Hepatocyte (in vitro differentiated cells): ENCODE measurements at regions not wholly inside any gene's neighbourhood (a gene's known extent, or its start where the extent isn't known, plus 50 kb on each side); places are given as distances from the start of the nearest gene placed in this dataset.

Experiments used
- DNase-seq: peaks from one replicate; pipeline ENCODE4 v3.0.0-alpha.2; 2016; ENCODE audit warnings: low spot score
- H2AFZ ChIP-seq: fragments of 200-600 bp; sonication (generic); 2 replicates; pipeline ENCODE4 v1.6.0; 2016; ENCODE audit warnings: antibody characterized with exemption, mild to moderate bottlenecking
- H3K27ac ChIP-seq: fragments of 200-600 bp; sonication (generic); 2 replicates; pipeline ENCODE4 v1.5.1; 2016; ENCODE audit warnings: mild to moderate bottlenecking
- H3K27me3 ChIP-seq: fragments of 200-600 bp; sonication (generic); 2 replicates; pipeline ENCODE4 v1.6.1; 2016
- H3K36me3 ChIP-seq: fragments of 200-600 bp; sonication (generic); replicated peaks from 2 replicates; pipeline ENCODE4 v1.5.1; 2016; ENCODE audit warnings: low read depth; ENCODE audit not compliant: insufficient read depth
- H3K4me1 ChIP-seq: fragments of 200-600 bp; sonication (generic); 2 replicates; pipeline ENCODE4 v1.5.1; 2016; ENCODE audit warnings: mild to moderate bottlenecking, moderate library complexity; ENCODE audit not compliant: insufficient read depth
- H3K4me2 ChIP-seq: fragments of 200-600 bp; sonication (generic); 2 replicates; pipeline ENCODE4 v1.6.0; 2016
- H3K4me3 ChIP-seq: fragments of 200-600 bp; sonication (generic); 2 replicates; pipeline ENCODE4 v1.5.1; 2016; ENCODE audit warnings: mild to moderate bottlenecking
- H3K79me2 ChIP-seq: fragments of 200-600 bp; sonication (generic); 2 replicates; pipeline ENCODE4 v1.6.0; 2017; ENCODE audit warnings: mild to moderate bottlenecking
- H3K9me2 ChIP-seq: fragments of 200-600 bp; sonication (generic); replicated peaks from 2 replicates; pipeline ENCODE4 v1.6.0; 2017; ENCODE audit warnings: mild to moderate bottlenecking; ENCODE audit not compliant: insufficient read depth
- H3K9me3 ChIP-seq: fragments of 200-600 bp; sonication (generic); 2 replicates; pipeline ENCODE4 v1.5.1; 2016; ENCODE audit warnings: low read depth, mild to moderate bottlenecking
- H4K20me1 ChIP-seq: fragments of 200-600 bp; sonication (generic); 2 replicates; pipeline ENCODE4 v1.6.0; 2016; ENCODE audit warnings: mild to moderate bottlenecking; ENCODE audit not compliant: insufficient read depth, poor library complexity, severe bottlenecking
- CTCF ChIP-seq: fragments of 200-600 bp; sonication (generic); IDR thresholded peaks from 2 replicates; pipeline ENCODE4 v1.5.1; 2016; ENCODE audit warnings: antibody characterized with exemption, mild to moderate bottlenecking; ENCODE audit not compliant: poor library complexity
- EZH2 ChIP-seq: fragments of 200-600 bp; sonication (generic); IDR thresholded peaks from 2 replicates; pipeline ENCODE4 v1.6.1; 2016; ENCODE audit warnings: antibody characterized with exemption, mild to moderate bottlenecking, borderline replicate concordance
- EZH2phosphoT487 ChIP-seq: fragments of 200-600 bp; sonication (generic); IDR thresholded peaks from one replicate; pipeline ENCODE4 v1.6.1; 2018; ENCODE audit warnings: antibody characterized with exemption, mild to moderate bottlenecking, low read depth, moderate library complexity; ENCODE audit not compliant: unreplicated experiment, severe bottlenecking
- WGBS: methylation state at CpG from one replicate; pipeline ENCODE4 v1.1.6; 2016; ENCODE audit warnings: low lambda C conversion rate; ENCODE audit errors: missing lambda C conversion rate; 5-methylcytosine and 5-hydroxymethylcytosine counted together

DNA sequence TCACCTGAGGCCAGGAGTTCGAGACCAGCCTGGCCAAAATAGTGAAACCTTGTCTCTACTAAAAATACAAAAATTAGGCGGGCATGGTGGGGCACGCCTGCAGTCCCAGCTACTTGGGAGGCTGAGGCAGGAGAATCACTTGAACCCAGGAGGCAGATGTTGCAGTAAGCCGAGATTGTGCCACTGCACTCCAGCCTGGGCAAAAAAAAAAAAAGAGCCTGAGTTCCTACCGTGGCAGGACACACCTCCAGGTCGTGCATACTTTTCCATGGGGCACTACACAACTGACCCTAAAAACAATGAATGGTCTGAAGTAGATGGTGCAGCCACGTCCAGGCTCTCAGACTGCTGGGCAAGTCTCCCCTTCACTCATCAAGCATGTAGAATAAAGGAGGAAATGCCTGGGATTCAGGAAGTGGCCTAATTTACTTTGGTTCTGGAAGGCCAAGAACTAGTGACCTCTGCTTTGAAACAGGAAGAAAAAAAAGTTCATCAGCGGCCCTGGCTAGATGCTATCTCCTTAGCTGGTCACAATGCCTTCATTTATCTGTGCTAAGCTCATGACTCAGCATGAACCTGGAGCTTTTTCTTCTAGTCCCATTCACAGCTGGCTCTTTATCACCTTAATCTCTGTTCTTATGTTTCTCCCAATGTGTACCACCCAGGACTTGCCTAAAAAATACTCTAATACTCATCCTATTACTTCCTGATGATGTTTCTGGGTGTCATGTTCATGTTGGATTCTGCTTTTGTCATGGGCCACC is 55.8 kb upstream of the OR6J1 start:
- Histone ChIP-seq H3K9me3 (no peaks in the 10 kb centered on the region), H3K9me2 (no peaks in the 10 kb centered on the region), H2AFZ (no peak overlapping the region), H3K4me2 (no peak overlapping the region), H3K36me3 (no peaks in the 10 kb centered on the region), H3K27me3 (no peaks in the 10 kb centered on the region), H4K20me1 (no peaks in the 10 kb centered on the region), H3K4me1 (no peaks in the 10 kb centered on the region), H3K4me3 (no peak overlapping the region), H3K79me2 (no peaks in the 10 kb centered on the region), H3K27ac (no peak overlapping the region)
- 63% methylated on average over 8 of the region's 8 CpGs for WGBS
- TF ChIP-seq EZH2phosphoT487: no peak
- no peak for TF ChIP-seq CTCF
- no peak for TF ChIP-seq EZH2
- DNase-seq: no peak

DNA sequence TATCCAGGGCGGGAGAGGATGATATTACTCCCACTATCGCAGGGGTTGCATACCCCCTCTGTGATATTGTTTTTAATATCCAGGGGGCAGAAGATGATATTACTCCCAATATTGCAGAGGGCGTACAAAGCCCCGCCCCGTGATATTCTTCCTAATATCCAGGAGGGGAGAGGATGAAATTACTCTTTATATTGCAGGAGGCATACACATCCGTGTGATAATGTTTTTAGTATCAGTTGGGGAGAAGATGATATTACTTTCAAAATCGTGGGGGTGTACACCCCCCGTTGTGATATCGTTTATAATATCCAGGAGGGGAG is 52.9 kb upstream of the OXA1L start:
- peak overlapping the region; percentile 66 for H2AFZ ChIP-seq
- no peaks in the 10 kb centered on the region for H3K4me1 ChIP-seq
- no peaks in the 10 kb centered on the region for H4K20me1 ChIP-seq
- WGBS: 83% methylated on average over 9 of the region's 9 CpGs
- no peaks in the 10 kb centered on the region for H3K9me2 ChIP-seq
- no peaks in the 10 kb centered on the region for H3K9me3 ChIP-seq
- no peaks in the 10 kb centered on the region for H3K36me3 ChIP-seq
- no peaks in the 10 kb centered on the region for H3K27me3 ChIP-seq
- no peaks in the 10 kb centered on the region for H3K79me2 ChIP-seq
- no peak for DNase-seq
- no peak overlapping the region for H3K27ac ChIP-seq
- H3K4me3 ChIP-seq: no peak overlapping the region
- TF ChIP-seq EZH2 (no peak), CTCF (no peak), EZH2phosphoT487 (no peak)
- H3K4me2 ChIP-seq: peak overlapping the region; percentile 69

DNA sequence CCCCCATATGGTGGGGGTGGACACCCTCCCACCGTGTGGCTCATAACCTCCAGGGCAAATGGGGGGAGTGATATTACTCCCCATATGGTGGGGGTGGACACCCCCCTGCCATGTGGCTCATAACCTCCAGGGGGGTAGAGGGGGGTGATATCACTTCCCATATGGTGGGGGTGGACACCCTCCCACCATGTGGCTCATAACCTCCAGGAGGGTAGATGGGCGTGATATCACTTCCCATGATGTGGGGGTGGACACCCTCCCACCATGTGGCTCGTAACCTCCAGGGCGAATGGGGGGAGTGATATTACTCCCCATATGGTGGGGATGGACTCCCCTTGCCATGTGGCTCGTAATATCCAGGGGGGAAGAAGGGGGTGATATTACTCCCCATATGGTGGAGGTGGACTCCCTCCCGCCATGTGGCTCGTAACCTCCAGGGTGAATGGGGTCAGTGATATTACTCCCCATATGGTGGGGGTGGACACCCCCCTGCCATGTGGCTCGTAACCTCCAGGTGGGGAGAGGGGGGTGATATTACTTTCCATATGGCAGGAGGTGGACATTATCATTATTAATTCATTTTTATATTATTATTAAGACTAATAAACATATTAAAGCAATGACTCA is 51.2 kb upstream of the OXA1L start:
- Histone ChIP-seq H3K9me2 (no peaks in the 10 kb centered on the region), H3K9me3 (no peaks in the 10 kb centered on the region), H3K36me3 (no peaks in the 10 kb centered on the region), H3K27me3 (no peaks in the 10 kb centered on the region), H4K20me1 (no peaks in the 10 kb centered on the region), H2AFZ (no peak overlapping the region), H3K4me1 (no peaks in the 10 kb centered on the region), H3K27ac (no peak overlapping the region), H3K4me3 (no peak overlapping the region), H3K4me2 (no peak overlapping the region), H3K79me2 (no peaks in the 10 kb centered on the region)
- 80% methylated on average over 8 of the region's 8 CpGs for WGBS
- DNase-seq: no peak
- TF ChIP-seq EZH2: no peak
- no peak for TF ChIP-seq EZH2phosphoT487
- TF ChIP-seq CTCF: no peak
